HG03060 (cell line): ENCODE measurements at regions not wholly inside any gene's neighbourhood (a gene's known extent, or its start where the extent isn't known, plus 50 kb on each side); places are given as distances from the start of the nearest gene placed in this dataset.
"Not testable (repeated sequence)": the region's sequence is repeated elsewhere in the genome, so short reads cannot be mapped to it uniquely, and the experiment has no call there.

Experiments
- ATAC-seq: cut with Tn5 transposase; IDR thresholded peaks from one replicate; pipeline ENCODE4 v1.9.1; 2021; ENCODE audit warnings: low read depth, moderate number of reproducible peaks; ENCODE audit not compliant: unreplicated experiment

GRCh38 chr4:162503868-162504267 lies 340.1 kb upstream of the FSTL5 start:
- ATAC-seq, result no peak

DNA sequence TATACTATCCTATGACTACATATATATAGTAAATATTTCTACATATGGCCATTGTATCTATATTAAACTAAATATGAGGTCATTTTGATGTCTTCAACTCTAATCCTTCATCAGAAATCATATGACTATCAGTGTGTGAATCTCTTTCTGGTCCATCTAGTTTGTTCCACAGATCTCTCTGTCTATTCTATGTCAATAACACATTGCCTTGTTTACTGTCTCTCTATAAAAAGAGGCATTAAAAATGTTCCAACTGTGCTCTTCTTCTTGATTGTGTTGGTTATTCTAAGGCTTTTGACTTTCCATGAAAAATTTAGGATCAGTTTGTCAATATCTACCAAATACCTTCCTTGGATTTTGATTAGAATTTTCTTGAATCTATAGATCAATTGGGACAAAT lies 338.3 kb upstream of the FSTL5 start:
- no peak for ATAC-seq

GRCh38 chr4:162499478-162499877 lies 335.7 kb upstream of the FSTL5 start:
- ATAC-seq, result no peak

DNA sequence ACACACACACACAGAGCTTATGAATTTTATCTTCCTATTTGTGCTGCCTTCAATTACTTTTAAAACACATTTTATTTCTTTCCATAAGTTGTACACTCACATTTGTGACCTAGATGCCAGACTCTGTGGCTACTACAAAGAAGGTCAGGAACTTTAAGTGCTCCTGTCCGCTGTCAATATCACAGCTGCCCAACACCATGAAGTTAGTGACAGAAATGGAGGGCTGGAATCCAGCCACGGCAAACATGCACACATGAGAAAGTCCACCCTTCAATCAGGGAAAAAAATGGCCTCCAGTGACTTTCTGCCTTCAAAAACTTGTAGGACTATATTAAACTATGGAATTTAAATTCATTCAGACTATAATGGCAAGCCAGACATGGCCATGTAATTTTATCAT lies 334.4 kb upstream of the FSTL5 start:
- ATAC-seq, result no peak

- ATAC-seq, result no peak
Measured at GRCh38 chr4:162497564-162498167, 333.9 kb upstream of the FSTL5 start.

DNA sequence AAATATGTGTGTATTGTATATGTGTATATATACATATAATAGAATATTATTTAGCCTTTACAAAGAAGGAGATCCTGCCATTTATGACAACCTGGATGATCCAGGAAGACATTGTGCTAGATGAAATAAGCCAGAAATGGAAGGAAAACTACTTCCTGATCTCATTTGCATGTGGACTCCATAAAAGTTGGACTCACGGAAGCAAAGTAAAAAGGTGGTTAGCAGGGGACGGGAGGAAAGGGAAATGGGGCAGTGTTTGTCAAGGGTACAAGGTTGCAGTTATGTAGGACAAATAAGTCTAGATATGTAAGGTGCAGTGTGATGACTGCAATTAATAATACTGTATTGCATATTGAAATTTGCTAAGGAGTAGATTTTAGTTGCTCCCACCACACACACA lies 331.1 kb upstream of the FSTL5 start:
- no peak for ATAC-seq

DNA sequence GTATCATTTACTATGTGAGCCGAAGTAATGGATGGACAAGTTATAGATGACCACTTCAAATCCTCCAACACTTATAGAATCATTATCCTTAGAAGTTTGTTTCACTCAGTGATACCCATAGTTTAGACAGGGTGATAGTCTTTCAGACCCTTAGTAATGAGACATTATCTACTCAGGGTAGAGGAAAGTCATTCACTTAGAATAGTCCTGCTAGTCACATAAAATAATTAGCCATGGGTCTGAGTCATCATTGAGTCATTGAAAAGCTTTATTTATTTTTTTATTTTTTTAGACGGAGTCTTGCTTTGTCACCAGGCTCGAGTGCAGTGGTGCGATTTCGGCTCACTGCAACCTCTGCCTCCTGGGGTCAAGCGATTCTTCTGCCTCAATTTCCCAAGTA lies 321.7 kb upstream of the FSTL5 start:
- ATAC-seq, result no peak

DNA sequence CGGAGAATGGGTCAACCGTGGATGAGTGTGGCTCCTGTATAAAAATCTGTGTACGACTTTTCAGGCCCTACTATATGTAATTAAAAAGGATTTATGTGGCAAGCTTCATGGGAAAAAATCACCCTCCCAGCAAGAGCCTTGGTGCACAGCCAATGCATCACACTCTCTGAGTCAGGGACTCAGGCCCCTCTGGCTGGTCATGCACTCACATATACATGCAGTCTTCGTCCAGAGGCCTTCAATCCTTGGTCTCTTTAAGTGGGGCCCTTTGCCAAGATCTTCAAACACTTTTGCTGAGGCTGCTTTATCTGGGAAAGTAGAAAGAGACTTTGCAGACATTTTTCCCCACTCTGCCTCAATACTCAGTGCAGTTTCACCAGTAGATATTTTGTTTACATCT lies 311.4 kb upstream of the FSTL5 start:
- ATAC-seq, result no peak

DNA sequence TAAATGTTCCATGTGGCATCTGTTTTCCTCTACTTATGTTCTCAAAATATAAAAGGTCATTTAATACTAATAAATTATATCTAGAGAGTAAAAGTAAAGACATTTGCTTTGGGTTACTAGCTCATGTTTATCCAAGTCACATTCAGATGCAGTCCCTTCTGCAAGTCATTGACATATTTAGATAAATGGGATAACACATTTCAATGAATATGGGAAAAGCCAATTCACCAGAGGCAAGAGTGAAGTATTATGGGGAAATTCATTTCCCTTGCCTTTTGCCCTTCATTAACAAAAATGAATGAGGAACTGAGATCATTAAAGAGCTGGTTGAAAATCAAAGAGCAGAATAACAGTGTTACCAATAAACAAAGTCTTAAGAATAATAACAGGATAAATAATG lies 306.2 kb upstream of the FSTL5 start:
- no peak for ATAC-seq

DNA sequence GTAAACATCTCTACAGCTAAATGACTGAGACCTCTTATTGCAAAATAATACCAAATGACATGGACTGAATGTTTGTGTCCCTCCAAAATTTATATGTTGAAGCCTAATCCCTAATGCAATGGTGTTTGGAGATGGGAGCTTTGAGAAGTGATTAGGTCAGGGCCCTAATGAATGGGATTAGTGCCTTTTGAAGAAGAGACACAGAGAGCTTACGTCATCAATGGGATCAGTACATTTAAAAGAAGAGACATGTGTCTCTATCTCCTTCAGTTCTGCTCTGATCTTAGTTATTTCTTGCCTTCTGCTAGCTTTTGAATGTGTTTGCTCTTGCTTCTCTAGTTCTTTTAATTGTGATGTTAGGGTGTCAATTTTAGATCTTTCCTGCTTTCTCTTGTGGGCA lies 301.6 kb upstream of the FSTL5 start:
- not testable (repeated sequence) for ATAC-seq

DNA sequence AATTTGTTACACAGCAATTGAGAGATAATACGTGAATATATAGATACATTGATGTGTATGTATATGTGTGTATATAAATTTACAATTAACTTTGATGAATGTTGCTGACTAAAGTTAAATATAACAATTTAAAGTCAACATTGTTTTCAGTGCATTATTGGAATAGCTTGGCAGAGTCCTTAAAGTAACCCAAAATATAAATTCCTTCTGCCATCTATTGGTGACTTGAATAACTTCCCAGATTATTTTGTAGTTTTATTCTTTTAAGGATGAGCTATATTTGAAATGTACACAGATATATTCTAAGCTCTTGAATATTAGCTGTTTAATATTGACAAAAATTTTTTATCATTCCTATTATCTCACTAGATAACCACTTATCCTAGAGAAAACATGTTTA lies 298.2 kb upstream of the FSTL5 start:
- ATAC-seq, result no peak

DNA sequence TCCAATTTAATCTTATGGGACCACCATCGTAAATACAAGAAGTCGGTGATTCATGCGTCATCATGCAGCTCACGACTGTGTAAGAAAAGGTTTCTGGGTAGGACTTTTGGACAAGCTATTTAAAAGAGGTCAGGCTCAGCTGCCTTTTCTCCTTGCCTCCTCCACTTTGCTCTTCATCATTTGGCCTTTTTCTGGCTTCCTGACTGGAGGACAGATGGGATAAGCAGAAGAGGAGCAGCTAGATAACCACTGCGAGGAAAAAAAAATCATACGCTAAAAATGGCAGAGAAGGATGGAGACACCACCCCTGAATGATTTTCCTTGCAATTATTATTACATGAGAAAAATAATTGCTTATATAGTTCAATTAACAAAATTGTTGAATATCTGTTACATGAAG lies 294.3 kb upstream of the FSTL5 start:
- no peak for ATAC-seq

DNA sequence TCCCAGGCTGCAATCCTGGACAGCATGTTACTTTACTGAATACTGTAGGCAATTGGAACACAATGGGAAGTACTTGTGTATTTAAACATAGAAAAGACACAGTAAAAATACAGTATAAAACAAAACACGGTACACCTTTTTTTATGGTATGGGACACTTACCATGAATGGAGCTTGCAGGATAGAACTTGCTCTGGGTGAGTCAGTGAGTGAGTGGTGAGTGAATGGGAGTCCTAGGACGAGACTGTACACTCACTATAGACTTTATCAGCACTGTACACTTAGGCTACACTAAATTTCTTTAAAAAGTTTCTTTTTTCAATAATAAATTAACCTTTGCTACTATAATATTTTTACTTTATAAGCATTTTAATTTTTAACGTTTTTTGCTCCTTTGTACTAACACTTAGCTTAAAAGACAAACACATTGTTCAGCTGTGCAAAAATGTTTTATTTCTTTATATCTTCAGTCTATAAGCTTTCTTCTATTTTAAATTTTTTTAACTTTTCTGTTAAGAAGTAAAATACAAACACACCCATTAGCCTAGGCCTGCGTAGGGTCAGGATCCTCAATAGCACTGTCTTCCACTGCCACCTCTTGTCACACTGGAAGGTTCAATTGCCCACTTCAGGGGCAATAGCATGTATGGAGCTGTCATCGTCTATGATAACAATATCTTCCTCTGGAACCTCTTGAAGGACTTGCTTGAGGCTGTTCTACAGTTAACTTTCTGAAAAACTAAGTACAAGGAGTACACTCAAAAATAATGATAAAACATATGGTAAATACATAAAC lies 293.5 kb upstream of the FSTL5 start:
- ATAC-seq, result no peak

GRCh38 chr4:162456106-162456505 lies 292.3 kb upstream of the FSTL5 start:
- no peak for ATAC-seq

GRCh38 chr4:162450531-162451035 lies 286.8 kb upstream of the FSTL5 start:
- no peak for ATAC-seq

DNA sequence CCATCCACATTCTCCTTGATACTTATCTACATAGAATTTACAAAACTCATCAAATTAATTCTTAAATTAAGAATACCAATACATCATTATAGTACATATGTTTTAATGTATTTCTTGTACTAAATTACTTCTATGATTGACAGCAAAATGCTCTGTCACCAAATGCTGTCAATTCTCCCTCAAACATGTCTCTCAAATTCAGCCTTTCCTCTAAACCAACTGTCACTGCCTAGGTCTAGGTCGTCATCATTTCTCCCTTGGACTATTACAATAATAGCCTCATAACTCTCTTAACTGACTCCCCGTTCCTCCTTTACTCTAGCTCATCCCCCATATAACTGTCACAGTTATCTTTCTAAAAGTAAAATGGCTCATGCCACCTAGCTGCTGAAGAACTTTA lies 279.7 kb upstream of the FSTL5 start:
- ATAC-seq, result no peak

DNA sequence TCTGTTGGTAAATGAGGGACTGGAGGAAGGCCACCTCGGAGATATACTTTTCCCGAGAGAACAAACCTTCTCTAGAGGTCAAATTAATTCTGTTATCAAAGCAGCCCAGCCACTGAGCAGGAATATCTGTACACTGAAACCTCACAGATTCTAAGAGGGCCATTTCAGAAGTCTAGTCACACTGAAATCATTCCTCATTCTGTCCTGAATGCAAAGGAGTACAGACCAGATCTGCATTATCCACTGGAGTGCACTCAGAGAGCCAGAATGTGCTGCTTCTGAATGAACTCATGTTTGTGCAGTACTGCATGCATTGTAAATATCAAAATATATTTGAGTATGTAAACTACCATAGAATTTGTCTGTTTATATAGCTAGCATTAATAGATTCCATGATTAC lies 278.3 kb upstream of the FSTL5 start:
- ATAC-seq, result no peak

- no peak for ATAC-seq
Measured at GRCh38 chr4:162422312-162422711, 258.5 kb upstream of the FSTL5 start.

DNA sequence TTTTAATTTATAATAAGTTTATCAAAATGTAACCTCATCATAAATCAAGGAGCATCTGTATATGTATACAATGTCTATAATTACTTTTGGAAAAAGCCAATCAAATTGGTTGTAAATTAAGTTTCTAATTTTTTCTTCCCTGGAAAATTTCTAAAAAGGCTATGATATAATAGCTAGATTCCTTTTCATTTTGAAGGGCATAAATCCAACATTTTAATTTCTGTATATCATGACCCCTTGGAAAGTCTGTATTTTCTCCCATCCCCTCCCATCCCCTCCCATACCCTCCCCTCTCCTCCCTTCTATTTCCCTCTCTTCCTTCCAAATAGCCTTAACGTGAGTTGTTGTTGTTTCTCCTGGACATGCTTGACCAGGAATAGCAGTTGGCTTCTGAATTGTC lies 247.1 kb upstream of the FSTL5 start:
- ATAC-seq, result no peak

- ATAC-seq, result no peak
Measured at GRCh38 chr4:162409048-162409447, 245.2 kb upstream of the FSTL5 start.

DNA sequence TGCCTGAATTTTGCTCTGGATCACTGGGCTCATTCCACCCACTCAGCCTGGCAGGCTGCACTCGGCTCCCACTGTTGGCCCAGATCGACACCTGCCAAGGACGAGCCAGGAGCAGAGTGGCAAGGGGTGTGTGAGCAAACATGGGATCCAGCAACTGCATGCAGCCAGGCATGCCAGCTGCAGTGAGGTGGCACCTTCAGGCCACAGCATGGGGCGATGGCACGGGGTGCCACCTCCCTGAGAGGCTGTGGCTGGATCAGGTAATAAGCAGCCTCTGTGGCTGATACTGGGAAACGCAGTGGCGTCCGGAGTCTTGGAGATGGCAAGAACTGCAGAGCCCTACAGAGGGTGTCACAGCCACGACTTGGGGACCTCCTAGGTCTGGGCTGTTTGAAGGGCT lies 244.5 kb upstream of the FSTL5 start:
- ATAC-seq, result no peak

DNA sequence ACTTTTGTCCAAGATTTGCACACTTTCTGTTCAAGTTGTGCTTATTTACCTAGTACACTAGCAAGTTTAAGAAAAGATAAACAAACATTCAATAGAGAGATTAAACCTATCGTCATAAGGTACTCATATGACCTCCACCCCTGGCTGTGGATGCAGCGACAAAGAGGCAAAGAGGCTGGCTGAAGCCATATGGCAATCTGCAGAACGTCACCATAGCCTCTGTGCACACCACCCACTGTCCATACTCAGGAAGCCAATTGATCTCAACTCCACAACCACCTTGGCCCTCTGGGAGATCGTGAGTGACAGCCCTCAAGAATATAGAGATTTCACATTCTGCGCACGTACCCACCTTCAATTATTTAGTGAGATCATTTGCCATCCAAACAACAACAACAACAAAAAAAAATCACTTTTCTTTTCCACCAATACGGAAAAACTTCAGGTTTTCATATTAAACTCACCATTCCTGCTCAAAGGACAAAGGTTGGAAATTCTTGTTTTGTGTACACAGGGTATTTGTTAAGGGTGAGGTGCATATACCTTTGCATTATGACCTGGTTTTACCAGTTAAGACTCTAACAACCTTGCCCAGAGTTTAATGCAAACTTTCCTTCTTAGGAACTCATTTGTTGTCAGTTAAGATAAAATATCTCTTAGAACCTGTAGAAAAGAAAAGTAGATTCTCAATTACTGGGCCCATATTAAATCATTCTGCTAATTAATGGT lies 243.0 kb upstream of the FSTL5 start:
- no peak for ATAC-seq
